Erythroblast (primary cell): ENCODE measurements at regions not wholly inside any gene's neighbourhood (a gene's known extent, or its start where the extent isn't known, plus 50 kb on each side); places are given as distances from the start of the nearest gene placed in this dataset.

Experiments used
- GATA1 ChIP-seq: IDR thresholded peaks from 2 replicates; pipeline ENCODE4 v1.6.1; 2011; ENCODE audit warnings: low read depth, mild to moderate bottlenecking, control low read depth, low read length, moderate library complexity
- POLR2A ChIP-seq: IDR thresholded peaks from 2 replicates; pipeline ENCODE4 v1.6.1; 2011; ENCODE audit warnings: mild to moderate bottlenecking, low read length

- TF ChIP-seq POLR2A (no peak), GATA1 (no peak)
These were observed 417.5 kb upstream of the OPRM1 start for GRCh38 chr6:153621491-153621890.
